SK-N-SH (cell line): ENCODE measurements at regions not wholly inside any gene's neighbourhood (a gene's known extent, or its start where the extent isn't known, plus 50 kb on each side); places are given as distances from the start of the nearest gene placed in this dataset.

Source experiments
- CTCF ChIA-PET: fragments of 300-600, 350-600 bp; formaldehyde crosslinking; extraction: SDS; loops from one replicate; lab custom pipeline; 2021; lab: Yijun Ruan, JAX
- POLR2A ChIA-PET: fragments of 350-600 bp; sonication (Branson Sonifier 250); formaldehyde crosslinking; extraction: SDS; loops from one replicate; lab custom pipeline; 2020; ENCODE audit warnings: antibody characterized with exemption, inconsistent platforms; lab: Yijun Ruan, JAX
- DNase-seq: peaks from one replicate; pipeline ENCODE4 v3.0.0; 2012
- H2AFZ ChIP-seq: fragments of 200-600 bp; sonication (generic); 2 replicates; pipeline ENCODE4 v1.8.1; 2016; ENCODE audit warnings: antibody characterized with exemption, mild to moderate bottlenecking, low read depth
- H3F3A ChIP-seq: fragments of 200-600 bp; sonication (generic); replicated peaks from 2 replicates; pipeline ENCODE3; 2016; ENCODE audit warnings: antibody characterized with exemption, mild to moderate bottlenecking; ENCODE audit not compliant: insufficient read depth
- H3K27ac ChIP-seq, 2 experiments: fragments of 200-500 bp in 1 of 2; fragments of 200-600 bp in 1 of 2; sonication (Bioruptor generic) in 1 of 2; sonication (generic), shearing (Covaris generic) in 1 of 2; 2 replicates each; pipeline versions ENCODE4 v1.5.1 to v1.6.1; 2014 to 2016; ENCODE audit warnings: low read depth in 2 of 2, inconsistent platforms in 1 of 2, low read length in 1 of 2, mild to moderate bottlenecking in 1 of 2, mixed read lengths in 1 of 2
- H3K27me3 ChIP-seq: fragments of 200-600 bp; sonication (generic), shearing (Covaris generic); 2 replicates; pipeline ENCODE4 v1.6.1; 2016; ENCODE audit warnings: mixed run types; ENCODE audit not compliant: insufficient read depth
- H3K36me3 ChIP-seq, 2 experiments: fragments of 200-500 bp in 1 of 2; fragments of 200-600 bp in 1 of 2; sonication (Bioruptor generic) in 1 of 2; sonication (generic) in 1 of 2; replicated peaks in 1 of 2; 2 replicates each; pipeline versions ENCODE3 to v1.5.1; 2014 to 2016; ENCODE audit warnings: low read length in 1 of 2, mild to moderate bottlenecking in 1 of 2; ENCODE audit not compliant: insufficient read depth in 2 of 2, control insufficient read depth in 1 of 2
- H3K4me1 ChIP-seq, 2 experiments: fragments of 200-500 bp in 1 of 2; fragments of 200-600 bp in 1 of 2; sonication (Bioruptor generic) in 1 of 2; sonication (generic), shearing (Covaris generic) in 1 of 2; 2 replicates each; pipeline versions ENCODE4 v1.5.1 to v1.6.1; 2014 to 2016; ENCODE audit warnings: low read depth in 1 of 2, low read length in 1 of 2, mixed run types in 1 of 2; ENCODE audit not compliant: insufficient read depth in 2 of 2, control insufficient read depth in 1 of 2
- H3K4me2 ChIP-seq: fragments of 200-600 bp; sonication (generic), shearing (Covaris generic); 2 replicates; pipeline ENCODE4 v1.6.1; 2017; ENCODE audit warnings: mixed run types
- H3K4me3 ChIP-seq, 2 experiments: fragments of 200-500 bp in 1 of 2; fragments of 200-600 bp in 1 of 2; sonication (Bioruptor generic) in 1 of 2; sonication (generic), shearing (Covaris generic) in 1 of 2; 2 replicates each; pipeline versions ENCODE4 v1.5.1 to v1.8.1; 2014 to 2016; ENCODE audit warnings: low read depth in 2 of 2, inconsistent platforms in 1 of 2, low read length in 1 of 2, mild to moderate bottlenecking in 1 of 2, mixed read lengths in 1 of 2, moderate library complexity in 1 of 2
- H3K79me2 ChIP-seq: fragments of 200-600 bp; sonication (generic); 2 replicates; pipeline ENCODE4 v1.8.1; 2017; ENCODE audit warnings: mild to moderate bottlenecking; ENCODE audit not compliant: insufficient read depth
- H3K9ac ChIP-seq: fragments of 200-600 bp; sonication (generic); 2 replicates; pipeline ENCODE4 v1.6.1; 2017; ENCODE audit warnings: mixed run types
- H3K9me2 ChIP-seq: fragments of 200-600 bp; sonication (generic); 2 replicates; pipeline ENCODE4 v1.6.1; 2017; ENCODE audit warnings: mixed run types
- H3K9me3 ChIP-seq: fragments of 200-600 bp; sonication (generic); 2 replicates; pipeline ENCODE4 v1.6.1; 2017; ENCODE audit warnings: mixed run types, mild to moderate bottlenecking, moderate library complexity
- H4K20me1 ChIP-seq: fragments of 200-600 bp; sonication (generic); 2 replicates; pipeline ENCODE4 v1.6.1; 2017; ENCODE audit warnings: mild to moderate bottlenecking, mixed run types; ENCODE audit not compliant: insufficient read depth
- CTCF ChIP-seq: fragments of 200-600 bp; sonication (generic); IDR thresholded peaks from 2 replicates; pipeline ENCODE4 v1.6.1; 2017; ENCODE audit warnings: antibody characterized with exemption, mild to moderate bottlenecking, moderate library complexity
- EZH2phosphoT487 ChIP-seq: fragments of 200-600 bp; sonication (generic); IDR thresholded peaks from 2 replicates; pipeline ENCODE4 v1.6.1; 2017; ENCODE audit warnings: low read depth, mixed run types, mild to moderate bottlenecking, antibody characterized with exemption, moderate library complexity, borderline replicate concordance
- FOSL2 ChIP-seq: IDR thresholded peaks from 2 replicates; pipeline ENCODE4 v1.4.0; 2012; ENCODE audit warnings: low read depth, mild to moderate bottlenecking, moderate library complexity, borderline replicate concordance
- FOXM1 ChIP-seq: IDR thresholded peaks from 2 replicates; pipeline ENCODE4 v1.4.0; 2012; ENCODE audit warnings: low read depth, mild to moderate bottlenecking
- IRF3 ChIP-seq: fragments of 150-350 bp; IDR thresholded peaks from 2 replicates; pipeline ENCODE4 v1.6.1; 2016; ENCODE audit warnings: mild to moderate bottlenecking, low read depth, low read length
- MAX ChIP-seq: IDR thresholded peaks from 2 replicates; pipeline ENCODE4 v1.4.0; 2012; ENCODE audit warnings: low read depth
- MXI1 ChIP-seq: IDR thresholded peaks from 2 replicates; pipeline ENCODE4 v1.6.1; 2012; ENCODE audit warnings: mild to moderate bottlenecking, low read depth, low read length, improper control_type of control experiment
- NFIC ChIP-seq: IDR thresholded peaks from 2 replicates; pipeline ENCODE4 v1.4.0; 2012; ENCODE audit warnings: borderline replicate concordance
- RAD21 ChIP-seq: IDR thresholded peaks from 2 replicates; pipeline ENCODE4 v1.6.1; 2012; ENCODE audit warnings: mild to moderate bottlenecking, low read length
- REST ChIP-seq: IDR thresholded peaks from 2 replicates; pipeline ENCODE4 v1.6.1; 2012; ENCODE audit warnings: mild to moderate bottlenecking, low read depth, low read length, moderate library complexity
- RFX5 ChIP-seq: IDR thresholded peaks from 2 replicates; pipeline ENCODE4 v1.6.1; 2012; ENCODE audit warnings: mild to moderate bottlenecking, improper control_type of control experiment, low read length
- RXRA ChIP-seq: IDR thresholded peaks from 2 replicates; pipeline ENCODE4 v1.4.0; 2012; ENCODE audit warnings: low read depth, mild to moderate bottlenecking, borderline replicate concordance
- SMC3 ChIP-seq: IDR thresholded peaks from 2 replicates; pipeline ENCODE4 v1.6.1; 2012; ENCODE audit warnings: low read depth, low read length, improper control_type of control experiment
- TAF1 ChIP-seq: IDR thresholded peaks from 2 replicates; pipeline ENCODE4 v1.6.1; 2012; ENCODE audit warnings: low read depth, mild to moderate bottlenecking, low read length, moderate library complexity, borderline replicate concordance
- TEAD4 ChIP-seq: IDR thresholded peaks from 2 replicates; pipeline ENCODE4 v1.4.0; 2012; ENCODE audit warnings: mild to moderate bottlenecking, borderline replicate concordance; ENCODE audit not compliant: insufficient read depth
- USF1 ChIP-seq: IDR thresholded peaks from 2 replicates; pipeline ENCODE4 v1.4.0; 2012; ENCODE audit warnings: low read depth, borderline replicate concordance
- ZBTB33 ChIP-seq: IDR thresholded peaks from 2 replicates; pipeline ENCODE4 v1.4.0; 2012; ENCODE audit warnings: low read depth, borderline replicate concordance
- WGBS: methylation state at CpG from one replicate; pipeline ENCODE4 v1.1.6; 2017; ENCODE audit warnings: low lambda C conversion rate; 5-methylcytosine and 5-hydroxymethylcytosine counted together

- H3K36me3 ChIP-seq, result no peaks in the 10 kb centered on the region
- no peak overlapping the region for H3K4me3 ChIP-seq
- H3K27ac ChIP-seq, result no peak overlapping the region
- ChIA-PET POLR2A (no interaction called here), CTCF (no interaction called here)
- H3K9me2 ChIP-seq, result no peaks in the 10 kb centered on the region
- no peaks in the 10 kb centered on the region for H3K9me3 ChIP-seq
- no peak overlapping the region for H3K9ac ChIP-seq
- H3K4me2 ChIP-seq, result no peak overlapping the region
- WGBS, result 39% methylated on average over 3 of the region's 3 CpGs
- H3K79me2 ChIP-seq, result no peaks in the 10 kb centered on the region
- TF ChIP-seq EZH2phosphoT487 (no peak), USF1 (no peak), IRF3 (no peak), RFX5 (no peak), RAD21 (no peak), TEAD4 (no peak), NFIC (no peak), SMC3 (no peak), MAX (no peak), TAF1 (no peak), ZBTB33 (no peak), RXRA (no peak), REST (no peak), FOXM1 (no peak), FOSL2 (no peak), MXI1 (no peak), CTCF (no peak)
- H3F3A ChIP-seq, result no peaks in the 10 kb centered on the region
- no peak for DNase-seq
- H2AFZ ChIP-seq, result no peak overlapping the region
- H3K27me3 ChIP-seq, result no peaks in the 10 kb centered on the region
- H4K20me1 ChIP-seq, result no peaks in the 10 kb centered on the region
- no peaks in the 10 kb centered on the region; a peak in 1 of 4 replicates for H3K4me1 ChIP-seq
Observed at GRCh38 chr1:194292966-194293365, 1106.6 kb upstream of the B3GALT2 start.
